ENCODE measurements at regions not wholly inside any gene's neighbourhood (a gene's known extent, or its start where the extent isn't known, plus 50 kb on each side); places are given as distances from the start of the nearest gene placed in this dataset.
"Not testable (repeated sequence)": the region's sequence is repeated elsewhere in the genome, so short reads cannot be mapped to it uniquely, and the experiment has no call there.

GRCh38 chr2:150332383-150332782, 155.1 kb downstream of the RND3 start:
- TF ChIP-seq, protein P1, sequence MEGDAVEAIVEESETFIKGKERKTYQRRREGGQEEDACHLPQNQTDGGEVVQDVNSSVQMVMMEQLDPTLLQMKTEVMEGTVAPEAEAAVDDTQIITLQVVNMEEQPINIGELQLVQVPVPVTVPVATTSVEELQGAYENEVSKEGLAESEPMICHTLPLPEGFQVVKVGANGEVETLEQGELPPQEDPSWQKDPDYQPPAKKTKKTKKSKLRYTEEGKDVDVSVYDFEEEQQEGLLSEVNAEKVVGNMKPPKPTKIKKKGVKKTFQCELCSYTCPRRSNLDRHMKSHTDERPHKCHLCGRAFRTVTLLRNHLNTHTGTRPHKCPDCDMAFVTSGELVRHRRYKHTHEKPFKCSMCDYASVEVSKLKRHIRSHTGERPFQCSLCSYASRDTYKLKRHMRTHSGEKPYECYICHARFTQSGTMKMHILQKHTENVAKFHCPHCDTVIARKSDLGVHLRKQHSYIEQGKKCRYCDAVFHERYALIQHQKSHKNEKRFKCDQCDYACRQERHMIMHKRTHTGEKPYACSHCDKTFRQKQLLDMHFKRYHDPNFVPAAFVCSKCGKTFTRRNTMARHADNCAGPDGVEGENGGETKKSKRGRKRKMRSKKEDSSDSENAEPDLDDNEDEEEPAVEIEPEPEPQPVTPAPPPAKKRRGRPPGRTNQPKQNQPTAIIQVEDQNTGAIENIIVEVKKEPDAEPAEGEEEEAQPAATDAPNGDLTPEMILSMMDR (IDR thresholded peaks at IDR 0.05; ENCODE audit: borderline replicate concordance): no peak
- intact Hi-C loops (cut with micrococcal nuclease): no loop called here
- no peak for DNase-seq
- Histone ChIP-seq H3K4me1 (no peaks in the 10 kb centered on the region), H3K36me3 (no peaks in the 10 kb centered on the region), H3K9me3 (replicated peaks) (no peaks in the 10 kb centered on the region), H3K27me3 (ENCODE audit: low read depth) (no peaks in the 10 kb centered on the region), H3K27ac (replicated peaks) (no peak overlapping the region), H3K4me3 (no peak overlapping the region)

- Histone ChIP-seq H3K27ac (replicated peaks) (no peak overlapping the region), H3K4me3 (no peak overlapping the region), H3K4me1 (no peaks in the 10 kb centered on the region), H3K36me3 (no peaks in the 10 kb centered on the region), H3K9me3 (replicated peaks) (no peaks in the 10 kb centered on the region), H3K27me3 (ENCODE audit: low read depth) (no peaks in the 10 kb centered on the region)
- DNase-seq: no peak
- intact Hi-C loops (cut with micrococcal nuclease): no loop called here
- TF ChIP-seq, protein P1 (IDR thresholded peaks at IDR 0.05; ENCODE audit: borderline replicate concordance): no peak
Measured at GRCh38 chr2:150327564-150328489, 159.6 kb downstream of the RND3 start.

DNA sequence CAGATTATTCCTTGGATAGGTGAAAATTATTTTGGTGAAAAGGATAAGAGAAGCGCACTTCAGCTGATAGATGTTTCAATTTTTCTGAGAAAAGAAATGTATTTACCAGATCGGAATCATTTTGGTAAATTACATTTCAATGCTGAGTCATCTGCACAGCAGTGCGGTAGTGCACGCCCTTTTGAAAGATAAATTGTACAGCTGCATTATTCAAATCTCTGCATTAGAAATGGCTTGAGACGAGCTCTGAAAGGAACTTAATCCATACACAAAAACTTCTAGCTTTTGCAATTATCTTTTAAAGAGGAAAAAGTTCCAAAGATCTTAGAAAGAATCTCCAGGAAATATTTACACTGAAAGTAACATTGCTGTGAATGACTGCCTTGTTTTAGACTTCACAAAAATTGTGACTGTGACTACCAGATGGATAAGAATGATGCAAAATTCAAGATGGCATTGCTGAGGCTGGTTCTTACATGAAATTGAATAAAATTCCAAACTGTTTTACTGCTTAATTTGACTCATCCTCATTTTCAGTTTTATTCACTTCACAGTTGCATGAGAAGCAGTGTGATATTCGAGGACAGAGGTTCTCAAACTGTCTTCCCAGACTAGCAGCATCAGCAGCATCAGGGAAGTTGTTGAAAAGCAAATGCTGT, 161.7 kb downstream of the RND3 start:
- no peaks in the 10 kb centered on the region for H3K27me3 ChIP-seq (ENCODE audit: low read depth)
- H3K27ac ChIP-seq (replicated peaks): no peak overlapping the region
- H3K4me3 ChIP-seq: no peak overlapping the region
- intact Hi-C loops (cut with micrococcal nuclease): no loop called here
- H3K36me3 ChIP-seq: no peaks in the 10 kb centered on the region
- DNase-seq: no peak
- TF ChIP-seq, protein P1 (IDR thresholded peaks at IDR 0.05; ENCODE audit: borderline replicate concordance): no peak
- H3K9me3 ChIP-seq (replicated peaks): no peaks in the 10 kb centered on the region
- H3K4me1 ChIP-seq: no peaks in the 10 kb centered on the region

DNA sequence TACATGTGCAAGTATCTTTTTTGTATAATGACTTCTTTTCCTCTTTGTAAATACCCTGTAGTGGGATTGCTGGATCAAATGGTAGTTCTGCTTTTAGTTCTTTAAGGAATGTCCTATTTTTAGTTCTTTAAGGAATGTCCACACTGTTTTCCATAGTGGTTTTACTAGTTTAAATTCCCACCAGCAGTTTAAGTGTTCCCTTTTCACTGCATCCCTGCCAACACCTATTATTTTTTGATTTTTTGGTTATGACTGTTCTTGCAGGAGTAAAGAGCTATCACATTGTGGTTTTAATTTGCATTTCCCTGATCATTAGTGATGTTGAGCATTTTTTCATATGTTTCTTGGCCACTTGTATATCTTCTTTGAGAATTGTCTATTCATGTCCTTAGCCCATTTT, 164.4 kb downstream of the RND3 start:
- H3K27me3 ChIP-seq (ENCODE audit: low read depth): not testable (repeated sequence)

GRCh38 chr2:150320608-150321007, 166.9 kb downstream of the RND3 start:
- Histone ChIP-seq H3K27me3 (ENCODE audit: low read depth) (no peaks in the 10 kb centered on the region), H3K9me3 (replicated peaks) (peaks cover 9% of the 10 kb centered on the region), H3K4me3 (no peak overlapping the region), H3K36me3 (no peaks in the 10 kb centered on the region), H3K4me1 (no peaks in the 10 kb centered on the region), H3K27ac (replicated peaks) (no peak overlapping the region)
- no peak for DNase-seq
- intact Hi-C loops (cut with micrococcal nuclease): no loop called here
- TF ChIP-seq, protein P1 (IDR thresholded peaks at IDR 0.05; ENCODE audit: borderline replicate concordance): no peak

More for the DNA sequence above, 164.4 kb downstream of the RND3 start:
- H3K4me3 ChIP-seq; H3K36me3 ChIP-seq; intact Hi-C loops (cut with micrococcal nuclease); H3K4me1 ChIP-seq; H3K27ac ChIP-seq (replicated peaks); H3K9me3 ChIP-seq (replicated peaks); DNase-seq: not testable (repeated sequence)
